ENCODE measurements at regions not wholly inside any gene's neighbourhood (a gene's known extent, or its start where the extent isn't known, plus 50 kb on each side); places are given as distances from the start of the nearest gene placed in this dataset.
A peak's percentile ranks its signal among the peaks of the same experiment; 100 is the strongest.

- no peak for DNase-seq
Observed at GRCh38 chr2:167491788-167492187, 603.5 kb downstream of the XIRP2 start.

GRCh38 chr2:167490455-167490854 lies 602.2 kb downstream of the XIRP2 start:
- DNase-seq: no peak

GRCh38 chr2:167489325-167489724 lies 601.0 kb downstream of the XIRP2 start:
- DNase-seq: no peak

GRCh38 chr2:167487728-167488127 lies 599.4 kb downstream of the XIRP2 start:
- DNase-seq: peak; percentile 63

GRCh38 chr2:167484875-167485274 lies 596.6 kb downstream of the XIRP2 start:
- DNase-seq: no peak

GRCh38 chr2:167480986-167481309 lies 592.7 kb downstream of the XIRP2 start:
- DNase-seq: no peak

GRCh38 chr2:167480232-167480985 lies 592.1 kb downstream of the XIRP2 start:
- no peak for DNase-seq

- no peak for DNase-seq
Observed at GRCh38 chr2:167478196-167478595, 589.9 kb downstream of the XIRP2 start.

- DNase-seq: no peak
Observed at GRCh38 chr2:167475791-167476190, 587.5 kb downstream of the XIRP2 start.

GRCh38 chr2:167471734-167472133 lies 583.5 kb downstream of the XIRP2 start:
- DNase-seq: no peak

- no peak for DNase-seq
Observed at GRCh38 chr2:167471332-167471731, 583.1 kb downstream of the XIRP2 start.

GRCh38 chr2:167462379-167462778 lies 574.1 kb downstream of the XIRP2 start:
- no peak for DNase-seq

GRCh38 chr2:167454036-167454435 lies 565.8 kb downstream of the XIRP2 start:
- DNase-seq: no peak

- no peak for DNase-seq
Observed at GRCh38 chr2:167451496-167452289, 563.4 kb downstream of the XIRP2 start.

- no peak for DNase-seq
Observed at GRCh38 chr2:167450364-167450763, 562.1 kb downstream of the XIRP2 start.

- DNase-seq: no peak
Observed at GRCh38 chr2:167440382-167440781, 552.1 kb downstream of the XIRP2 start.

- no peak for DNase-seq
Observed at GRCh38 chr2:167438206-167438605, 549.9 kb downstream of the XIRP2 start.

GRCh38 chr2:167431949-167432348 lies 543.7 kb downstream of the XIRP2 start:
- DNase-seq: no peak

- DNase-seq: no peak
Observed at GRCh38 chr2:167430447-167430846, 542.2 kb downstream of the XIRP2 start.

GRCh38 chr2:167424803-167425755 lies 536.8 kb downstream of the XIRP2 start:
- peak; percentile 5 for DNase-seq

GRCh38 chr2:167424221-167424620 lies 535.9 kb downstream of the XIRP2 start:
- no peak for DNase-seq

- no peak for DNase-seq
Observed at GRCh38 chr2:167423731-167424130, 535.5 kb downstream of the XIRP2 start.

GRCh38 chr2:167420211-167420610 lies 531.9 kb downstream of the XIRP2 start:
- DNase-seq: no peak

All from NCI-H774 (cell line).